Nucleus accumbens (tissue), 56 donors: ENCODE measurements at regions not wholly inside any gene's neighbourhood (a gene's known extent, or its start where the extent isn't known, plus 50 kb on each side); places are given as distances from the start of the nearest gene placed in this dataset.

Experiments
- DNase-seq, 56 donors: peaks; one replicate each; lab custom pipeline; 2025; lab: John Stamatoyannopoulos, UW

- no peak for DNase-seq
Measured at GRCh38 chr7:42460933-42461332, 223.9 kb upstream of the GLI3 start.

DNA sequence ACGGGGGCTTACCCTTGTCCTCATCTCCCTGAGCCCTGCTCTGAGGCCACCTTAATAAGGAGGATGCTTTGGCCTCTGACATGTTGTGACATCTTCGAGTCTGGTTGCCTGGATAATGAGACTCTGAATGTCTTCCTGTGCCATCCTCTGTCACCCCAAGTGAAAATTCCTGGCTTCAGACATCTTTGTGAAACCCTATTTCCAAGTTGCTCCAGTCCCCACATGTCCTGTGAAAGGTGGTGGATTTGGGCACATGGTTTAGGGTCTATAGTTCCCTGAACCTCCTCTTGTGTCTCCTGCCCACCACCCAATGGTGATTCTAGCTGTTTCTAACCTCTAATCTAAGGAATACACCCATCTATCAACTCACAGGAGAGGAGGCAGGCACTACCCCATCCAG is 223.1 kb upstream of the GLI3 start:
- no peak for DNase-seq

DNA sequence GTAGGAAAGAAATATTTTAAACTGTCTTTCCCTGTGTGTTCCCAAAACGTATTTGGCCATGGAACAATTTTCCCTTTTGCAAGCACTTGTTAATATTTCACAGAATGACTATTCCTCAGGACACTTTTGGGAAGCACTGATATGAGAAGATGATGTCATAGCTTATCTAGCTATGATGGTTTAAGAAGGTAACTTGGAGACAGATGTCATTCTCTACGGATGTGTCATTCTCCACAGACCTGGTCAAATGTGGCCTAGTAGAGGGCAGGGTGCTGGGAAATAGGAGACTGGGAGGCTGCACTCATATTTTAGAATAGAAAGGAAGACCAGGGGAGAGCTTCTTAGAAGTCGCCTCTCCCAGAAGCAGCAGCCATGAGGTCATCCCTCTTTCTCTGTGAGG is 220.7 kb upstream of the GLI3 start:
- DNase-seq: no peak

GRCh38 chr7:42456756-42457276 is 219.8 kb upstream of the GLI3 start:
- DNase-seq: no peak

DNA sequence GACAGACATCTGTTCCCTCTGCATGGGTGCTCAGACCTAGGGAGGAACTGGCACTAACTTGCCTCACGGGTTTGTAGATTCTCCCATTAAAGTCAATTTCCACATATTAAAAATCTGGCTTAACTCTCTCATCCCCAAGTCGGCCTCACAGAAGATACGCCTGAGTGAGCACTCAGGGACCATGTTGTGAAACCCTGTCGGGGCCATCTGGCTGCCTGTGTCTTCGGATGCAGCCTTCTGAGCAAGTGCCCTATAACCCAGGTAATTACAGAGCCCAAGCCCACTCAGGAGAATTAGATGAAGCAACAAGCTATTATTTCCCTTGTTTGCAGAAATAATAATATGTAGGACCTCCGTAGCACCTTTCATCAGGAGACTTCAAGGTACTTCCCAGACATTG is 219.3 kb upstream of the GLI3 start:
- DNase-seq: no peak

DNA sequence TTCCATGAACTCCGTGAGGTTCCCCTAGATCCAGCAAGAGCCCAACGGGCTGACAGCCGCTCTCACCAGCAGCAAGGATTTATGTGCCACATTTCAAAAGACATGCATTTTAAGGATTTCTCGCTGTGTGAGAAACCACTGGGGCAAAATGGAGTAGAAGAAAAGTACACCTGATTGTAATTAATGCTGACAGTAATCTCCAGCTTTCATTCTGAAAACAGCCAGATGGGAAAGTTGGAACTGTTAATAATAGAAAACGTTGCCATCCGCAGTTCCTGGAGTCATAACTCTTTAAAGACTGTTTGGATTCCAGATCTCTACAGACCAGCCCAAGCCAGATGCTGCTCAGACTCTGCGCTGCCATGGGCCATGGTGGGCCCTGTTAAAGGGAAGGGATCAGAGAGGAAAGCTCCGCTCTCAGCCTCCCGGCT is 216.9 kb upstream of the GLI3 start:
- DNase-seq: no peak

GRCh38 chr7:42452356-42452755 is 215.3 kb upstream of the GLI3 start:
- no peak for DNase-seq

DNA sequence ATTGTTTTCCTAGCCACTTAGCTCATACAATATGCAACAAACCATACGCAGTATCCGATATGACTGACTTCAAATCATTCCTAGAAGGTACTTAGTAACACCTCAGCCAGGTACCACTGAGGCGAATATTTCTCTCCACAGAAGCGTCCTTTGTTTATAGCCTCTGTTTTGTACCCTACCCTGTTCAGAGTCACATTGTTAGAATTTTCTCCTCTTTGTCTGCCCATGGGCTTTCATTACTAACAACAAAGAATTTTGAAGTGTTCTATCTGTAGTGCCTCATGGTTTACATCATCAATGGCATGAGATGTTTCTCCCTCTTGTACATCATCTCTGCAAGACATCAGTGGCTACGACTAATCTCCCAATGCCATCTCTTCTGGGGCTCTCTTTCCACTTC is 212.4 kb upstream of the GLI3 start:
- DNase-seq: no peak

- DNase-seq: no peak
Measured at GRCh38 chr7:42448901-42449300, 211.9 kb upstream of the GLI3 start.

DNA sequence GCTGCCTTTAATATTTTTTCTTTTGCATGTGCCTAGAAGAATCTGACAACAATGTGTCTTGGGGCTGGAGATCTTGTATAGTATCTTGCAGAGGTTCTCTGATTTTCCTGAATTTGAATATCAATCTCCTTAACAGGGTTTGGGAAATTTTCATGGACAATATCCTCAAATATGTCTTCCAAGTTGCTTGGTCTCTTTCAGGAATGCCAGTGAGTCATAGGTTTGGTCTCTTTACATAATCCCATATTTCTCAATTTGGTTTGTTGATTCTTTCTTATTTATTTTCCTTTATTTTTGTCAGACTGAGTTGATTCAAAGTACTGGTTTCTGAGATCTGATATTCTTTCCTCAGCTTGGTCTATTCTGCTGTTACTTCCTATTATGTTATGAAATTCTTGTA is 208.7 kb upstream of the GLI3 start:
- DNase-seq: no peak

GRCh38 chr7:42440951-42441350 is 203.9 kb upstream of the GLI3 start:
- DNase-seq: no peak

- no peak for DNase-seq
Measured at GRCh38 chr7:42432644-42433043, 195.6 kb upstream of the GLI3 start.

- DNase-seq: no peak
Measured at GRCh38 chr7:42431873-42432272, 194.9 kb upstream of the GLI3 start.

- no peak for DNase-seq
Measured at GRCh38 chr7:42429339-42429738, 192.3 kb upstream of the GLI3 start.

GRCh38 chr7:42426163-42426562 is 189.2 kb upstream of the GLI3 start:
- DNase-seq: no peak

- no peak for DNase-seq
Measured at GRCh38 chr7:42414941-42415505, 178.0 kb upstream of the GLI3 start.

- DNase-seq: no peak
Measured at GRCh38 chr7:42414028-42414427, 177.0 kb upstream of the GLI3 start.

DNA sequence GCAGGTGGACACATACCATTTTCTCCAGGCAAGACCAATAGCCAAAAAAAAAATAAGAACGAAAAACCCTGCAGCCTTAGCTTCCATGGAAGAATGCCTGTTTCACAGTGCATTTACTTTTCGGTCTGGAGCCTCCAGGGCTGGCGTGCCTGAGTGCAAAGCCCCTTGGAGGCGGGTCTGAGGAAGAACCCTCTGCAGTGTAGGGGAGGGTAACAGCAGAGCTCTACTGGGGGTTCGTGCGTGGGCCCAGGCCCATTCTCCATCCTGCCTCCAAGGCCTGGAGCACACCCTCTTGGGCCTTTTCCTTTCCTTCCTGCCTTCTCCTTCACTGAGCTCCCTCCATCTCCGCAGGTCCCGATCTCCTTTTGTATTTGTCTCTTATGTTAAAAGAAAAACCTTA is 172.3 kb upstream of the GLI3 start:
- no peak for DNase-seq

DNA sequence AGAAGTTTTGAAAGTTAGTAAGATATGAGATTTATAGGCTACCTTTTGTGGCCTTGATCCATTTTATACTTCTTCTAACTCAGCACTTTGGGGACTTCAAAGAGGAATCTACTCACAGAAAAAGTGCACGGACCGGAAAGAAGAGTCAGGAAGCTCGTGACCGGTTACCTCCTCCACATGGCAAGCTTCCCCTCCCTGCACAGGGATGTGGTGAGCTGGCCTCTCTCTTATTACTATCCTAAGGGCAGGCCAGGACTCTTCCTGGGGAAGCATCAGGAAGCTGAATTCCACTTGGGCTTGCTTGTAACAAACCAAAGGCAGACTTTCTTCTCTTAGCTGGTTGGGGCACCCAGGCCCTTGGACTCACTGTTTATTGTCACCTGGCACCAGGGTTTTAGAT is 170.8 kb upstream of the GLI3 start:
- no peak for DNase-seq

DNA sequence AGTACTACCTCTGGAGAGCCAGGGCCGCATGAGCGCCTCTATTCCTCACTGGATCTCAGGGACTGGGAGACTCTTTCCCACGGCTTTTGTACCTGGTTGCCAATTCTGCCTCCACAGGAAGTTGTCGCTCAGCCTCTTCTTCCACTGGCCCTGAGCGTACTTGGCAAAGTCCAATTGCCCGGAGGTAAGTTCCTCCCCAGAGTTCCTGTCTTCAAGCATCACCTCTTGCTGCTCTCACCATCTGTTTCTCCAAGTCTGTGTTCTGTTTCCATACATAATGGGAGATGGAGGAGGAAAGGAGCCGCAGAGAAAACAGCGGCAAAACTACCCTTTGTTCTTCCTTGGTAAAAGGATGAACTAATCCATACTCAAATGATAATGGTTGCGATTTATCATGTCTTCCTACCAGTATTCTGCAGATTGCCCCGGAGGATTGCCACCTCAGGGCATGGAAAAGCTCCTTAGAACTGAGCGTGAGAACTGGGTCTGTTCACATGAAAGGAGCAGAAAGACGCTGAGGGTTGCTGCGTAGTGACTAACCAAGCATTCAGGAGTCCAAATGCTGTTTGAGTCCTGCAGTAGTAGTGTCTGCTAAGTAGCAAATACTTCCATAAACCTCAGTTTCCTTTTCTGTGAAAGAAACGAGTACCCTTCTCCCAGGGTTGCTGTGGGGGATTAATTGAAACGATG is 170.2 kb upstream of the GLI3 start:
- no peak for DNase-seq

DNA sequence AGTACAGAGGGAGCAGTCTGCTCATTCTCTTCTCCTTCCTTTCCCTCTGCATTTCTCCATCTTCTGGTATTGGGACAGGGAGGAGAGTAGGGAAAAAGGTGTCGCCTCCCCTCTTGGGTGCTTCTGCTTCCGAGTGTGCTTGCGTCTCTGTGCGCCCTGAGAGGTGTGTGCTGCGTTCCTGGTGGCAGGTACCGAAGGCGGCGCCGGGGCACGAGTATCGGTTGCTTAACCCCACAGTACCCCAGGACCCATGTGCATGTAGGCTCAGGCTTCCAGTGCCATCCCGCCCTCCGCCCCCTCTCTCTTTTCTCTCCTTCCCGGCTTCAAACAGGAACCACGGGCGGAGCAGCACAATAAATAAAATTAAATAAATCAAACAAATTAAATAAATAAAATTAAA is 169.3 kb upstream of the GLI3 start:
- no peak for DNase-seq

GRCh38 chr7:42405782-42406181 is 168.8 kb upstream of the GLI3 start:
- no peak for DNase-seq

DNA sequence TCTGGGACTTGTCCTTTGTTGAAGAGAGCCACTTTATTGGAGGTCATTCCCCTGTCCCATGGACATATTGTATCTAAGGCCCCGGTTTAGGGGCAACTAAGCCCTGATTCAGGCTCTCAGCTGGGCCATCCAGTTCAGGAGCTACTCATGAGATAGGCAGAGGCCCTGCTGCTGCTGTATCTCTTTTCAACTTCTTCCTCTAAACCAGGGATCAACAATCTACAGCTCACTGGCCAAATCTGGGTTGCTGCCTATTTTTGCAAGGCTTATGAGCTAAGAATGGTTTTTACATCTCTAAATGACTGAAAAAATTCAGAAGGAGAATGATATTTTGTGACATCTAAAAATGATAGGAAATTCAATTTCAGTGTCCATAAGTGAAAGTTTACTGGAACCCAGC is 166.8 kb upstream of the GLI3 start:
- DNase-seq: no peak
